ENCODE measurements at regions not wholly inside any gene's neighbourhood (a gene's known extent, or its start where the extent isn't known, plus 50 kb on each side); places are given as distances from the start of the nearest gene placed in this dataset.

GRCh38 chr1:209208648-209209047 is 374.9 kb upstream of the CAMK1G start:
- H3K27me3 Mint-ChIP-seq (ENCODE audit: low read depth), result peaks cover 54% of the 10 kb centered on the region
- no peaks in the 10 kb centered on the region for H3K36me3 Mint-ChIP-seq (ENCODE audit: insufficient read depth)
- H3K4me3 Mint-ChIP-seq, result no peak overlapping the region
- DNase-seq (no peak), ATAC-seq (no peak)
- H3K9me3 Mint-ChIP-seq, result no peaks in the 10 kb centered on the region
- H3K4me1 Mint-ChIP-seq (ENCODE audit: low read depth), result peaks cover 3% of the 10 kb centered on the region

- peaks cover 8% of the 10 kb centered on the region for H3K9me3 Mint-ChIP-seq
- H3K4me1 Mint-ChIP-seq (ENCODE audit: low read depth), result no peaks in the 10 kb centered on the region
- no peak for DNase-seq
- H3K27me3 Mint-ChIP-seq (ENCODE audit: low read depth), result peaks cover 25% of the 10 kb centered on the region
- ATAC-seq, result no peak
- no peak overlapping the region for H3K4me3 Mint-ChIP-seq
- no peaks in the 10 kb centered on the region for H3K36me3 Mint-ChIP-seq (ENCODE audit: insufficient read depth)
Measured at GRCh38 chr1:209213989-209214388, 369.5 kb upstream of the CAMK1G start.

GRCh38 chr1:209215826-209216225 is 367.7 kb upstream of the CAMK1G start:
- DNase-seq (no peak), ATAC-seq (no peak)
- Mint-ChIP-seq H3K9me3 (peaks cover 8% of the 10 kb centered on the region), H3K27me3 (ENCODE audit: low read depth) (peaks cover 15% of the 10 kb centered on the region), H3K4me1 (ENCODE audit: low read depth) (no peaks in the 10 kb centered on the region), H3K36me3 (ENCODE audit: insufficient read depth) (no peaks in the 10 kb centered on the region), H3K4me3 (no peak overlapping the region)

DNA sequence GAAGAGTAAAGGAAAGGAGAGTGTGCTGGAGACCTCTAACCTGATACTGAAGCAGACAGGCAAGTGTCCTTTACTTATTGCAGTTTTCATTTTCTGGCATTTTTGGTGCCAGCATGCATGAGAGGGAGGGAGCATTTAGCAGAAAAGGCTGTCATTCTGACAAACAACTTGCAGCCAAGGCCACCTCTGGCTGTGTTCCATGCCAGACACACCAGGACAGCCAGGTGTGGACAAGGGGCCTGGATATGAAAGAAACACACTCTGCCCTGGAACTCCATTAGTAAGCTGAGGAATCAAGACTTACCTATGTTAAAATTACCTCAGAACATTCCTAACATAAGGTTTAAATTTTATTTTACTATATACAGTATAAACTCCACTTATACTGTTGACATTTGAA is 365.4 kb upstream of the CAMK1G start:
- no peak overlapping the region for H3K4me3 Mint-ChIP-seq
- H3K36me3 Mint-ChIP-seq (ENCODE audit: insufficient read depth), result no peaks in the 10 kb centered on the region
- peaks cover 7% of the 10 kb centered on the region for H3K27me3 Mint-ChIP-seq (ENCODE audit: low read depth)
- H3K9me3 Mint-ChIP-seq, result peaks cover 8% of the 10 kb centered on the region
- no peak for ATAC-seq
- H3K4me1 Mint-ChIP-seq (ENCODE audit: low read depth), result no peaks in the 10 kb centered on the region
- no peak for DNase-seq

DNA sequence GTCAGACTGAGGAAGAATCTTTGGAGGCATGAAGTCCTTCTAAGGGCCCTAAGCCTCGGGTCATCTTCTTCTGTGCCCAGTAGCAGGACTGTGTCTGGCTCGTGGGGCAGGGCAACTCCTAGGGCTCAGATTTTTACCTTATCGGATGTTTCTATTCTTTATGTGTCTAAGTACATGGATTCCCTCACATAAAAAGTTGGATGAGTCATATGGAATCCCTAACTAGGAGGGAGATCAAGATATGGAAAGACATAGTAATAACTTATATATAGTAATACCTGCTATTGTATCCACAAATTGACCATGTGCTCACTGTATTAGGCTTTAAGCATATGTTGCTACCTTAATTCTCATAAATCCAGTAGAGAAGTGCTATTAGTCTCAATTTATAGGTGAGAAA is 364.5 kb upstream of the CAMK1G start:
- peaks cover 8% of the 10 kb centered on the region for H3K9me3 Mint-ChIP-seq
- H3K4me1 Mint-ChIP-seq (ENCODE audit: low read depth), result peaks cover 4% of the 10 kb centered on the region
- H3K4me3 Mint-ChIP-seq, result no peak overlapping the region

GRCh38 chr1:209219791-209220524 is 363.6 kb upstream of the CAMK1G start:
- no peak for DNase-seq
- ATAC-seq, result no peak
- Mint-ChIP-seq H3K4me1 (ENCODE audit: low read depth) (peaks cover 4% of the 10 kb centered on the region), H3K36me3 (ENCODE audit: insufficient read depth) (no peaks in the 10 kb centered on the region), H3K9me3 (peaks cover 11% of the 10 kb centered on the region), H3K27me3 (ENCODE audit: low read depth) (peaks cover 11% of the 10 kb centered on the region), H3K4me3 (no peak overlapping the region)

More for the DNA sequence above, 364.5 kb upstream of the CAMK1G start:
- ATAC-seq, result no peak
- peaks cover 7% of the 10 kb centered on the region for H3K27me3 Mint-ChIP-seq (ENCODE audit: low read depth)
- DNase-seq, result no peak
- H3K36me3 Mint-ChIP-seq (ENCODE audit: insufficient read depth), result no peaks in the 10 kb centered on the region

DNA sequence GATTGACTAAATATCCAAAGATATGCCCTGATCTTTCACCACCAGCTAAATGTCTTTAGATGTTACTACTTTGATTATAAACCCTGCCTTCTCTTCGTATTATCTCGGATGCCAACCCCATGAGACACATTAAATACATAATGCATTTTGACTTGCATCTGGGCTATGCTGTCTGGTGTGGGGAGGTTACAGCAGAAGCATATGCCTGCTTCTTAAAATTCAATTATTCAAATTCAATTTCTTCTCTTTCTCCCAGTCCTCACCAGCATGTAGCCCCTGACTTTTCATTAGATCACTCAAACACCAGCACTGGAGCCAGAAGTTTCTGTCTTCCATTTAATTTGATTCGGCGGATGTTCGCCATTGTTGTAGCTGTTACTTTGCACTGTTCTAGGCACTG is 360.7 kb upstream of the CAMK1G start:
- no peaks in the 10 kb centered on the region for H3K36me3 Mint-ChIP-seq (ENCODE audit: insufficient read depth)
- peaks cover 6% of the 10 kb centered on the region for H3K27me3 Mint-ChIP-seq (ENCODE audit: low read depth)
- ATAC-seq, result no peak
- H3K4me3 Mint-ChIP-seq, result no peak overlapping the region
- H3K4me1 Mint-ChIP-seq (ENCODE audit: low read depth), result peaks cover 4% of the 10 kb centered on the region
- DNase-seq, result no peak
- peaks cover 4% of the 10 kb centered on the region for H3K9me3 Mint-ChIP-seq

GRCh38 chr1:209223791-209224190 is 359.7 kb upstream of the CAMK1G start:
- Mint-ChIP-seq H3K4me3 (no peak overlapping the region), H3K27me3 (ENCODE audit: low read depth) (peaks cover 6% of the 10 kb centered on the region), H3K36me3 (ENCODE audit: insufficient read depth) (no peaks in the 10 kb centered on the region), H3K9me3 (peaks cover 4% of the 10 kb centered on the region), H3K4me1 (ENCODE audit: low read depth) (peaks cover 4% of the 10 kb centered on the region)
- ATAC-seq, result no peak
- no peak for DNase-seq

GRCh38 chr1:209224886-209225285 is 358.6 kb upstream of the CAMK1G start:
- ATAC-seq (no peak), DNase-seq (no peak)
- Mint-ChIP-seq H3K4me3 (no peak overlapping the region), H3K9me3 (peaks cover 4% of the 10 kb centered on the region), H3K27me3 (ENCODE audit: low read depth) (peaks cover 8% of the 10 kb centered on the region), H3K36me3 (ENCODE audit: insufficient read depth) (no peaks in the 10 kb centered on the region), H3K4me1 (ENCODE audit: low read depth) (peaks cover 4% of the 10 kb centered on the region)

DNA sequence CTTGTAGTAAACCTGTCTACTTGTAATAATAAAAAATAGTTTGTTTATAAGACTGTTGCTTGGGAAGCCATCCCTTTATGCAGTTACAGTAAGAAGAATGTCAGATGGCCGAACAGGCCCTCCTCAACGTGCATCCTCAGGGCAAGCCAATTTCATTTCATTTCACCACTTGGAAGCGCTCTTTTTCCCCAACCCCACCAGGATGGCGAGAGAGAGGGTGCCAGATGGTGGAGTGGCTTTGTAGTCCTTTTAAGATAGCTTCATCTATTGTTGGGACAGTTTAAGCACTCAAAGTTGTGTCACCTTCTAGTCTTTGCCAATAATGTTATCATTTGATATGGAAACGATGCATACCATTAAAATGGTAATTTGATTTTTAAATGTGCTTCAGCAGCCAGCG is 356.3 kb upstream of the CAMK1G start:
- Mint-ChIP-seq H3K4me3 (no peak overlapping the region), H3K9me3 (peaks cover 7% of the 10 kb centered on the region), H3K36me3 (ENCODE audit: insufficient read depth) (no peaks in the 10 kb centered on the region), H3K4me1 (ENCODE audit: low read depth) (peaks cover 4% of the 10 kb centered on the region), H3K27me3 (ENCODE audit: low read depth) (peaks cover 13% of the 10 kb centered on the region)
- DNase-seq (no peak), ATAC-seq (no peak)

- ATAC-seq (no peak), DNase-seq (no peak)
- Mint-ChIP-seq H3K4me3 (no peak overlapping the region), H3K4me1 (ENCODE audit: low read depth) (peaks cover 4% of the 10 kb centered on the region), H3K9me3 (peaks cover 7% of the 10 kb centered on the region), H3K36me3 (ENCODE audit: insufficient read depth) (no peaks in the 10 kb centered on the region), H3K27me3 (ENCODE audit: low read depth) (peaks cover 13% of the 10 kb centered on the region)
Measured at GRCh38 chr1:209227941-209228340, 355.6 kb upstream of the CAMK1G start.

DNA sequence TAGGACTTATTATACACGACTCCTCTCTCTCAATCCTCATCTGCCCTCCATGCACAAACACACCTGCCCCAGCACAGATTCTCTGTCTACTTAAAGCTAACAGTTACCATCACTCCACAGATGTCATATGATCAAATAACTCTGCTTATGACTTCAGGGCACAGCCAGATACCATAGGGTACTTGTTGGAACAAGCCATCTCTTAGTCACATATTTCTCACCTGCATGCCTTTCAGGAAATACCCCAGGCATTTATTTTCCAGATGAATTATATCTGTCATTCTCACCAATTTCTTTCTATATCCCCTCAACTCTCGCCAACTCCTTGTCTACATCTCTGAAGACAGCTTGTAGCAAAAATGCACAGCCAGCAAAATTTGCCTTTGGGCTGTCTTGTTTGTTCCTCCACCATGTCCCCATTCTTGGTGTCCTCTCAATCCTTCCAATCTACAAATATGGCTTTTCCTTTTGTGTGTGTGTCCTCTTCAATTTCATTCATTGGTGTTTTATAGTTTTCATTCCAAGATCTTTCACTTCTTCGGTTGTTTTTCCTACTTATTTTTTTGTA is 353.9 kb upstream of the CAMK1G start:
- H3K4me3 Mint-ChIP-seq, result no peak overlapping the region
- H3K36me3 Mint-ChIP-seq (ENCODE audit: insufficient read depth), result no peaks in the 10 kb centered on the region
- no peaks in the 10 kb centered on the region for H3K4me1 Mint-ChIP-seq (ENCODE audit: low read depth)
- ATAC-seq (no peak), DNase-seq (no peak)
- H3K27me3 Mint-ChIP-seq (ENCODE audit: low read depth), result peaks cover 13% of the 10 kb centered on the region
- H3K9me3 Mint-ChIP-seq, result peaks cover 7% of the 10 kb centered on the region

- Mint-ChIP-seq H3K36me3 (ENCODE audit: insufficient read depth) (no peaks in the 10 kb centered on the region), H3K4me1 (ENCODE audit: low read depth) (no peaks in the 10 kb centered on the region)
Measured at GRCh38 chr1:209230314-209230713, 353.2 kb upstream of the CAMK1G start.

DNA sequence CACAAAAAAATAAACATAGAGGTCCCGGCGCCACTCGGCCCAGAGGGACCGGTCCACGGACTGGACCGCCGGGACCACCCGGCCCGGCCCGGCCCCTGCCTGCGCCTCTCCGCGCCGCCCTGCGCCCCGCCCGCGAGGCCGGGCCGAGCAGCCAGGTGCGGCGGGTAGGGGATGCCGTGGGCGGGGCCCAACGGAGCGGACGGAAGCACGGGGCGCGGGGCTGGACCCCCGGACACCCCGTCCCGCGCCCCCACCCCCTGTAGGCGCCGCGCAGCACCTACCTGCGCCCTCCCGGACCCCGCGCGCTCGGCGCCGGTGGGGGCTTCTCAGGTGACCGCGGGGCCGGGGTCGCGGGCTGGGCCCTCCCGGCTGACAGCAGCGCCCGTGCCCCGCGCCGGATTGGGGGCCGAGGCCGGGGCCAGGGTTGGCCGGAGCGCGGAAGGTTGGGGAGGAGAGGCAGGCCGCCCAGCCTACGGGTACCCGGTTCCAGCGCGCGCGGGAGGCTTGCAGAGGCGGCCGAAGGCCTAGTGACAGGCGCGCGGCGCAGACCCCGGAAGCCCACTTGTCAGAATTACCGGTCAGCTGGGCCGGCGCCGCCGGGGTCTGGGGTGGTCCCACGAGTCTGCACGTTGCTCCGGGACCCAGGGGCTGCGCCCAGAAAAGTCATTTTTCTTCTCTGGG is 351.9 kb upstream of the CAMK1G start:
- no peak overlapping the region for H3K4me3 Mint-ChIP-seq
- ATAC-seq (no peak), DNase-seq (no peak)
- H3K27me3 Mint-ChIP-seq (ENCODE audit: low read depth), result peaks cover 7% of the 10 kb centered on the region
- no peaks in the 10 kb centered on the region for H3K36me3 Mint-ChIP-seq (ENCODE audit: insufficient read depth)
- H3K9me3 Mint-ChIP-seq, result peaks cover 4% of the 10 kb centered on the region
- no peaks in the 10 kb centered on the region for H3K4me1 Mint-ChIP-seq (ENCODE audit: low read depth)

More at GRCh38 chr1:209230314-209230713, 353.2 kb upstream of the CAMK1G start:
- DNase-seq, result no peak
- peaks cover 4% of the 10 kb centered on the region for H3K9me3 Mint-ChIP-seq
- H3K27me3 Mint-ChIP-seq (ENCODE audit: low read depth), result peaks cover 7% of the 10 kb centered on the region
- H3K4me3 Mint-ChIP-seq, result no peak overlapping the region
- no peak for ATAC-seq

- H3K36me3 Mint-ChIP-seq (ENCODE audit: insufficient read depth), result no peaks in the 10 kb centered on the region
- peaks cover 7% of the 10 kb centered on the region for H3K27me3 Mint-ChIP-seq (ENCODE audit: low read depth)
- ATAC-seq (no peak), DNase-seq (no peak)
- peaks cover 4% of the 10 kb centered on the region for H3K9me3 Mint-ChIP-seq
- H3K4me3 Mint-ChIP-seq, result no peak overlapping the region
- H3K4me1 Mint-ChIP-seq (ENCODE audit: low read depth), result no peaks in the 10 kb centered on the region
Measured at GRCh38 chr1:209232197-209232596, 351.3 kb upstream of the CAMK1G start.

Measured in activated T-cell treated with anti-CD3 and anti-CD28 coated beads, Interleukin-2, amount 50 U/mL, for 4 hours (primary cell).